ENCODE measurements at regions not wholly inside any gene's neighbourhood (a gene's known extent, or its start where the extent isn't known, plus 50 kb on each side); places are given as distances from the start of the nearest gene placed in this dataset.

- TF ChIP-seq, protein P1, sequence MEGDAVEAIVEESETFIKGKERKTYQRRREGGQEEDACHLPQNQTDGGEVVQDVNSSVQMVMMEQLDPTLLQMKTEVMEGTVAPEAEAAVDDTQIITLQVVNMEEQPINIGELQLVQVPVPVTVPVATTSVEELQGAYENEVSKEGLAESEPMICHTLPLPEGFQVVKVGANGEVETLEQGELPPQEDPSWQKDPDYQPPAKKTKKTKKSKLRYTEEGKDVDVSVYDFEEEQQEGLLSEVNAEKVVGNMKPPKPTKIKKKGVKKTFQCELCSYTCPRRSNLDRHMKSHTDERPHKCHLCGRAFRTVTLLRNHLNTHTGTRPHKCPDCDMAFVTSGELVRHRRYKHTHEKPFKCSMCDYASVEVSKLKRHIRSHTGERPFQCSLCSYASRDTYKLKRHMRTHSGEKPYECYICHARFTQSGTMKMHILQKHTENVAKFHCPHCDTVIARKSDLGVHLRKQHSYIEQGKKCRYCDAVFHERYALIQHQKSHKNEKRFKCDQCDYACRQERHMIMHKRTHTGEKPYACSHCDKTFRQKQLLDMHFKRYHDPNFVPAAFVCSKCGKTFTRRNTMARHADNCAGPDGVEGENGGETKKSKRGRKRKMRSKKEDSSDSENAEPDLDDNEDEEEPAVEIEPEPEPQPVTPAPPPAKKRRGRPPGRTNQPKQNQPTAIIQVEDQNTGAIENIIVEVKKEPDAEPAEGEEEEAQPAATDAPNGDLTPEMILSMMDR (IDR thresholded peaks at IDR 0.05; ENCODE audit: low read depth, low read length): no peak
- TF ChIP-seq POLR2A (IDR thresholded peaks at IDR 0.05; ENCODE audit: extremely low read depth, insufficient read length) (no peak), MYC (IDR thresholded peaks at IDR 0.05; ENCODE audit: low read depth, low read length) (no peak)
- TF ChIP-seq, protein P2, sequence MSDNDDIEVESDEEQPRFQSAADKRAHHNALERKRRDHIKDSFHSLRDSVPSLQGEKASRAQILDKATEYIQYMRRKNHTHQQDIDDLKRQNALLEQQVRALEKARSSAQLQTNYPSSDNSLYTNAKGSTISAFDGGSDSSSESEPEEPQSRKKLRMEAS (IDR thresholded peaks at IDR 0.05; ENCODE audit: low read depth, low read length): no peak
- H3K4me3 ChIP-seq (ENCODE audit: low read depth, low read length): no peak overlapping the region
Measured at GRCh38 chr2:49254401-49254800, 100.1 kb upstream of the FSHR start.

GRCh38 chr2:49251766-49252165 lies 97.5 kb upstream of the FSHR start:
- DNase-seq (ENCODE audit: low read depth): no peak
- TF ChIP-seq, protein P1 (IDR thresholded peaks at IDR 0.05; ENCODE audit: low read depth, low read length): no peak
- no peak for TF ChIP-seq MYC (IDR thresholded peaks at IDR 0.05; ENCODE audit: low read depth, low read length)
- TF ChIP-seq, protein P2 (IDR thresholded peaks at IDR 0.05; ENCODE audit: low read depth, low read length): no peak
- TF ChIP-seq POLR2A (IDR thresholded peaks at IDR 0.05; ENCODE audit: extremely low read depth, insufficient read length): no peak
- no peak overlapping the region for H3K4me3 ChIP-seq (ENCODE audit: low read depth, low read length)

More at GRCh38 chr2:49254401-49254800, 100.1 kb upstream of the FSHR start:
- DNase-seq (ENCODE audit: low read depth): no peak

GRCh38 chr2:49251251-49251650 lies 96.9 kb upstream of the FSHR start:
- TF ChIP-seq POLR2A (IDR thresholded peaks at IDR 0.05; ENCODE audit: extremely low read depth, insufficient read length) (no peak), MYC (IDR thresholded peaks at IDR 0.05; ENCODE audit: low read depth, low read length) (no peak)
- TF ChIP-seq, protein P1 (IDR thresholded peaks at IDR 0.05; ENCODE audit: low read depth, low read length): no peak
- TF ChIP-seq, protein P2 (IDR thresholded peaks at IDR 0.05; ENCODE audit: low read depth, low read length): no peak
- no peak for DNase-seq (ENCODE audit: low read depth)
- no peak overlapping the region for H3K4me3 ChIP-seq (ENCODE audit: low read depth, low read length)

- peak; percentile 31 for DNase-seq (ENCODE audit: low read depth)
- H3K4me3 ChIP-seq (ENCODE audit: low read depth, low read length): no peak overlapping the region
- TF ChIP-seq, protein P1 (IDR thresholded peaks at IDR 0.05; ENCODE audit: low read depth, low read length): no peak
- TF ChIP-seq, protein P2 (IDR thresholded peaks at IDR 0.05; ENCODE audit: low read depth, low read length): no peak
- no peak for TF ChIP-seq POLR2A (IDR thresholded peaks at IDR 0.05; ENCODE audit: extremely low read depth, insufficient read length)
- no peak for TF ChIP-seq MYC (IDR thresholded peaks at IDR 0.05; ENCODE audit: low read depth, low read length)
Measured at GRCh38 chr2:49248506-49248905, 94.2 kb upstream of the FSHR start.

- TF ChIP-seq MYC (IDR thresholded peaks at IDR 0.05; ENCODE audit: low read depth, low read length) (no peak), POLR2A (IDR thresholded peaks at IDR 0.05; ENCODE audit: extremely low read depth, insufficient read length) (no peak)
- TF ChIP-seq, protein P2 (IDR thresholded peaks at IDR 0.05; ENCODE audit: low read depth, low read length): no peak
- TF ChIP-seq, protein P1 (IDR thresholded peaks at IDR 0.05; ENCODE audit: low read depth, low read length): no peak
- no peak overlapping the region for H3K4me3 ChIP-seq (ENCODE audit: low read depth, low read length)
- DNase-seq (ENCODE audit: low read depth): no peak
Measured at GRCh38 chr2:49241991-49242390, 87.7 kb upstream of the FSHR start.
